RWPE2 (cell line): ENCODE measurements at regions not wholly inside any gene's neighbourhood (a gene's known extent, or its start where the extent isn't known, plus 50 kb on each side); places are given as distances from the start of the nearest gene placed in this dataset.

ENCODE experiments used
- ATAC-seq: fragments of 200-7000 bp; cut with Tn5 transposase; 3 replicates; pipeline ENCODE4 v1.9.1; 2021; ENCODE audit warnings: low read depth
- DNase-seq: peaks from one replicate; pipeline ENCODE4 v3.0.0-alpha.2; 2020; ENCODE audit warnings: low spot score
- H3K27ac ChIP-seq: fragments of 450-650 bp; 2 replicates; pipeline ENCODE4 v1.5.1; 2017; ENCODE audit warnings: mild to moderate bottlenecking; ENCODE audit not compliant: poor library complexity, severe bottlenecking
- H3K27me3 ChIP-seq: fragments of 250-450 bp; sonication (Bioruptor Pico); 2 replicates; pipeline ENCODE4 v1.5.1; 2021; ENCODE audit warnings: mild to moderate bottlenecking, moderate library complexity; ENCODE audit not compliant: insufficient read depth, poor library complexity, severe bottlenecking
- H3K36me3 ChIP-seq: fragments of 250-450 bp; sonication (Bioruptor Pico); 2 replicates; pipeline ENCODE4 v1.5.1; 2020; ENCODE audit warnings: low read depth, mild to moderate bottlenecking, moderate library complexity
- H3K4me1 ChIP-seq: fragments of 250-450 bp; sonication (Bioruptor Pico); 2 replicates; pipeline ENCODE4 v1.5.1; 2021; ENCODE audit warnings: mild to moderate bottlenecking, moderate library complexity; ENCODE audit not compliant: insufficient read depth, poor library complexity, severe bottlenecking
- H3K4me3 ChIP-seq: fragments of 250-450 bp; sonication (Bioruptor Pico); 2 replicates; pipeline ENCODE4 v1.5.1; 2021; ENCODE audit warnings: mild to moderate bottlenecking, moderate library complexity; ENCODE audit not compliant: severe bottlenecking
- H3K9me3 ChIP-seq: fragments of 250-450 bp; sonication (Bioruptor Pico); 2 replicates; pipeline ENCODE4 v1.5.1; 2021; ENCODE audit warnings: mild to moderate bottlenecking, moderate library complexity; ENCODE audit not compliant: severe bottlenecking
- CTCF ChIP-seq: fragments of 450-650 bp; IDR thresholded peaks from one replicate; pipeline ENCODE4 v1.5.1; 2017; ENCODE audit warnings: mild to moderate bottlenecking, moderate library complexity; ENCODE audit not compliant: poor library complexity, severe bottlenecking

DNA sequence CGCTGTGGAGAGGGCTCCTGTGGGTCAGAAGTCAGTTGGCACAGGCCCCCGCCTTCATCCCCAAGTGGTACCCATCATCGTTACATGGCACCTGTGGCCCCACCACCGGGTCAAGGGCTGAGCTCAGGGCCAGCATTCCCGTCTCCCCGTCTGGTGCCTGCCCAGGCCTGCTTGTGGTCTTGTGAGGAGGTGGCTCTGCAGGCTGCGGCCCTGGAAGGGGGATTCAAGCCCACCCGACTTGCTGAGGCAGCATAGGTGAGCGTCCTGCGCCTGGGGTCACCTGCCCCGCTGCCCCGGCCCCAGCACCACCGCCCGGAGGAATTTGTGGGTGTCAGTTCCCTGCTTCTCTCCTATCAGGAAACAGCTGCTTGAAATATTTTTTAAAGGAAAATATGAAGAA is 53.0 kb upstream of the EN2 start:
- no peaks in the 10 kb centered on the region for H3K4me1 ChIP-seq
- no peaks in the 10 kb centered on the region for H3K36me3 ChIP-seq
- no peak overlapping the region for H3K4me3 ChIP-seq
- no peak for ATAC-seq
- no peak for DNase-seq
- no peak overlapping the region for H3K27ac ChIP-seq
- no peaks in the 10 kb centered on the region for H3K9me3 ChIP-seq
- peaks cover 61% of the 10 kb centered on the region for H3K27me3 ChIP-seq
- no peak for TF ChIP-seq CTCF

DNA sequence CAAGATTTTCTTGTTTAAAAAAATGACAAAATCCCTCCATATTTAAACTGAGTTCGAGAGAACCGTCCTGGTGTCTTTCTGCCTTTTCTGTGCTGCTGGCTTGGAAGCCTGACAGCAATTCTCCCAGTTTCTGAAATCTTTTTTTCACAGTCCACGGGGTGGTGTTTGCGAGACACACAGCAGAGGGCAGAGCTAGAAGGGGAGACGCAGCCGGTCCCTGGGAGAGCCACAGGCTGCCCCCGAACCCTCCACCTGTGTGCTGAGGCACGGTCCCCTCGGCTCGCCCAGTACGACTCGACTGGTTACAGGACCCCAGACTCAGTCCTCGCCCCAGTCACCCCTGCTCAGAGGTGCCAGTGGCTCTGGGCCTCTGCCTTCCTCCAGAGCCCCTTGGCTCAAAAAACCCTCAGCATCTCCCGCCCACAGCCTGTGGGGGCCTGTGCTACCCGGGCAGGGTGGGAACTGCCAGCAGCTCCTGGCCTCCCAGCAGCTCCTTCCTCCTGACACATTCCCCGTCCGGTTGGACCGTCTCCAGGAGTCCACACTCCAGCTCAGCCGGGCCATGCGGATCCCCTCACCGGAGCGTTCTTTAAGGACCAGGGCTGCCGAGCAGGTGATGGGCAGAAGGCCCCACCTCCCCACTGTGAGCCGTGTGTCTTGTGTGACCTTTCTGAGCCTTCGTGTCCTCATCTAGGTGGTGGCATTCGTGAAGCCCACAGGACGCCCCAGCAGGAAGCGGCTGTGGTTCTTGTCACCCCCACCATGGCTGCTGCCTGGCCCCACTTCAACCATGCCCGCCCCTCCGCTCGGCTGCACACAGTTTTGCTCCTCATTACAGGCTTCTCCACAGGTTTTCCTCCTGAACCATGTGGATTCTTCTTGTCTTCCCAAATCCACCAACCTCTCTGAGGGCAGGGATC is 52.3 kb upstream of the EN2 start:
- DNase-seq (no peak), ATAC-seq (0 out of 3 replicates have a peak, but pooled peaks have one; percentile 18)
- Histone ChIP-seq H3K36me3 (no peaks in the 10 kb centered on the region), H3K4me3 (no peak overlapping the region), H3K27me3 (peaks cover 57% of the 10 kb centered on the region), H3K27ac (no peak overlapping the region), H3K9me3 (no peaks in the 10 kb centered on the region), H3K4me1 (no peaks in the 10 kb centered on the region)
- no peak for TF ChIP-seq CTCF

DNA sequence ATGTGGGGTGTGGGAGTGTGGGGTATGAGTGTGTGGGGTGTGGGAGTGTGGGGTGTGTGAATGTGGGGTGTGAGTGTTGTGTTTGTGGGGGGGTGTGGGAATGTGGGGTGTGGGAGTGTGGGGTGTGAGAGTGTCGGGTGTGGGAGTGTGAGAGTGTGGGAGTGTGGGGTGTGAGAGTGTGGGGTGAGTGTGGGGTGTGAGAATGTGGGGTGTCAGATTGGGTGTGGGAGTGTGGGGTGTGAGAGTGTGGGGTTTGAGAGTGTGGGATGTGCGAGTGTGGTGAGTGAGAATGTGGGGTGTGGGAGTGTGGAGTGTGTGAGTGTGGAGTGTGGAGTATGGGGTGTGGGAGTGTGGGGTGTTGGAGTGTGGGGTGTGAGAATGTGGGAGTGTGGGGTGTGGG is 50.1 kb upstream of the EN2 start:
- DNase-seq (no peak), ATAC-seq (no peak)
- Histone ChIP-seq H3K9me3 (no peaks in the 10 kb centered on the region), H3K27me3 (peaks cover 37% of the 10 kb centered on the region), H3K27ac (no peak overlapping the region), H3K36me3 (no peaks in the 10 kb centered on the region), H3K4me1 (no peaks in the 10 kb centered on the region), H3K4me3 (no peak overlapping the region)
- no peak for TF ChIP-seq CTCF
